ENCODE measurements at regions not wholly inside any gene's neighbourhood (a gene's known extent, or its start where the extent isn't known, plus 50 kb on each side); places are given as distances from the start of the nearest gene placed in this dataset.

DNA sequence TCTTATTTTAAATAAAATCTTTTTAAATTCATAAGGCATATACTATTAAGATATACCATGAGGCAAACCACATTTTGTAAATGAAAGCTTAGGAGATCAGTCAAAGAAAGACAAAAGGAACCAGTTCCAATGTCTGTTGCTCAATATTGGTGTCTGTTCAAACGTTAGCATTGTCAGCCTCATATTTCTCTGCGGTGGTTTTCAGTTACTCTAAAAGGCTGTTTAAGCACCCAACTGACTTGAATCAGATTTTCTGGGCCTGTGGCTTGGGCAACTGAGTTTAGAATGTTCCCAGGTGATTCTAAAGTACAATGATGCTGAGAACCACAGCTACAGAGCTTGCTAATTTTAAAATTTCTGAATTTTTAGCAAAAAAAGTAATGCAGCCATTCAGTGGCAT lies 166.3 kb upstream of the KIF2A start:
- TF ChIP-seq, protein P1, sequence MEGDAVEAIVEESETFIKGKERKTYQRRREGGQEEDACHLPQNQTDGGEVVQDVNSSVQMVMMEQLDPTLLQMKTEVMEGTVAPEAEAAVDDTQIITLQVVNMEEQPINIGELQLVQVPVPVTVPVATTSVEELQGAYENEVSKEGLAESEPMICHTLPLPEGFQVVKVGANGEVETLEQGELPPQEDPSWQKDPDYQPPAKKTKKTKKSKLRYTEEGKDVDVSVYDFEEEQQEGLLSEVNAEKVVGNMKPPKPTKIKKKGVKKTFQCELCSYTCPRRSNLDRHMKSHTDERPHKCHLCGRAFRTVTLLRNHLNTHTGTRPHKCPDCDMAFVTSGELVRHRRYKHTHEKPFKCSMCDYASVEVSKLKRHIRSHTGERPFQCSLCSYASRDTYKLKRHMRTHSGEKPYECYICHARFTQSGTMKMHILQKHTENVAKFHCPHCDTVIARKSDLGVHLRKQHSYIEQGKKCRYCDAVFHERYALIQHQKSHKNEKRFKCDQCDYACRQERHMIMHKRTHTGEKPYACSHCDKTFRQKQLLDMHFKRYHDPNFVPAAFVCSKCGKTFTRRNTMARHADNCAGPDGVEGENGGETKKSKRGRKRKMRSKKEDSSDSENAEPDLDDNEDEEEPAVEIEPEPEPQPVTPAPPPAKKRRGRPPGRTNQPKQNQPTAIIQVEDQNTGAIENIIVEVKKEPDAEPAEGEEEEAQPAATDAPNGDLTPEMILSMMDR (IDR thresholded peaks at IDR 0.05; ENCODE audit: low read depth, low read length), result no peak
- no peak for TF ChIP-seq EZH2phosphoT487 (IDR thresholded peaks at IDR 0.05; ENCODE audit: low read depth)

All from OCI-LY3 (cell line).